ENCODE measurements at regions not wholly inside any gene's neighbourhood (a gene's known extent, or its start where the extent isn't known, plus 50 kb on each side); places are given as distances from the start of the nearest gene placed in this dataset.

DNA sequence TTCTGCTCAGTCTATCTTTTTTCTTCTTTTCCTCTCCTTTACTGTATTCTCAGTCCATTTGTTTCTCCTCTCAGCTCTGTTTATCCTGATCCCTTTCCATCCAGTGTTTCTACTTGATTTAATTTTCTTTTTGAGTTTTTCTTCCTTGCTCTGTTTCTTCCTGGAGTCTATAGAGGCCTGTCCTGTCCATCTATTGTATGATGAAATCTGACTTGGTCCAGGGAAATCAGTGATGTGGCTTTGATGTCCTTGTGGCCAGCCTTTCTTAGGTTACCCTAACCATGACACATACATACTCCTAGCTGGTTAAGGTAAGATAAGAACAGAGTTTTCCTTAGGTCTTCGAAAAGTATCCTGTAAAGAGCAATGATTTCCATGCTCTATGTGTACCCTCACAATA lies 89.3 kb upstream of the LNX1 start:
- no peak overlapping the region for H3K27ac ChIP-seq
- no peak for ATAC-seq
- intact Hi-C loops (cut with DNase I) = no loop called here

DNA sequence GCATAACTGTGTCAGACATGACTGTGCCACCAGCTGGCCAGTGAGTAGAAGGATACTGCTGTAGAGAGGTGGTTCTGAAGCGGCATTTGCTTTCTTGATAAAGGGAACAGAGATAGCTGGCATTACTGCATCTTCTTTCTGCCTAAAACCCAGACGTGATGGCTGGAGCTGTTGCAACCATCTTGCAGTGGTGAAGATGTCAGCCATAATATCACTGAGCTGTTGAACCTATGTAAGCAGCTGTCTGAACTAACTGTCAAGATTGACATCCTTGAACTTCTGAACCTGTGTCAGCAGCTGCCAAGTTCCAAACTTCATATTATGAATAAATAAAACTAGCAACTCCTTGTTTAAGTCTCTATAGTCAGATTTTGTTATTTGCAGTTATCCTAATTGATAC lies 88.9 kb upstream of the LNX1 start:
- H3K36me3 ChIP-seq = no peaks in the 10 kb centered on the region
- H3K27me3 ChIP-seq = no peaks in the 10 kb centered on the region
- no peak overlapping the region for H3K27ac ChIP-seq
- intact Hi-C loops (cut with DNase I) = no loop called here
- no peak overlapping the region for H3K4me3 ChIP-seq
- DNase-seq (no peak), ATAC-seq (no peak)
- H3K9me3 ChIP-seq = no peaks in the 10 kb centered on the region
- H3K4me1 ChIP-seq = peaks cover 0 to 12% of the 10 kb centered on the region in 2 donors
- no peak for TF ChIP-seq CTCF (IDR thresholded peaks at IDR 0.05)

More for the DNA sequence above, 89.3 kb upstream of the LNX1 start:
- Histone ChIP-seq H3K9me3 (no peaks in the 10 kb centered on the region), H3K4me3 (no peak overlapping the region), H3K36me3 (no peaks in the 10 kb centered on the region), H3K27me3 (no peaks in the 10 kb centered on the region), H3K4me1 (peaks cover 0 to 12% of the 10 kb centered on the region in 2 donors)
- no peak for TF ChIP-seq CTCF (IDR thresholded peaks at IDR 0.05)
- DNase-seq = no peak

DNA sequence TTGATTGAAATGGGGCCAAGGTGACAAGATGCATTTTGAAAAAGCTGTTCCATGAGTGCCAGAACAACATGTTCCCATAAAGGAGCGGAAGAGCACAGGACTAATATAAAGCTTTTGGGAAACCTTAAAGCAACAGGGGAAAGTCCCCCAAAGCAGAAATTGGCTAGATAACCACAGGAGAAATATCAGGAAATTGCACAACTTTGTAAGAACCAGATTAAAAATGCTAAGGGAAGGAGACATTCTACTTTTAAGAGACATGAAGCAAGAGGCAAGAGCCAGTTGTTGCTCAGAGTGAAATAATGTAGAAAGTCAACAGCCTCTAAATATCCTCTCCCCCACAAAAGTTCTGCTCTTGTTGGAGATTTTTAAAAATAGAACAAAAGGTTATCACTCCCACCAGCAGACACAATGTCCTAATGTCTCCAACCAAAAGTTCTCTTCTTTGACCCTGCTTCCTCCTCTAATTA lies 85.2 kb upstream of the LNX1 start:
- Histone ChIP-seq H3K4me1 (peaks cover 0 to 12% of the 10 kb centered on the region in 2 donors), H3K27ac (peak overlapping the region in 1 of 2 donors; percentile 10), H3K4me3 (no peak overlapping the region), H3K9me3 (no peaks in the 10 kb centered on the region), H3K36me3 (no peaks in the 10 kb centered on the region), H3K27me3 (no peaks in the 10 kb centered on the region)
- ATAC-seq = peak; percentile 63
- intact Hi-C loops (cut with DNase I) = no loop called here
- no peak for TF ChIP-seq CTCF (IDR thresholded peaks at IDR 0.05)
- DNase-seq = no peak

DNA sequence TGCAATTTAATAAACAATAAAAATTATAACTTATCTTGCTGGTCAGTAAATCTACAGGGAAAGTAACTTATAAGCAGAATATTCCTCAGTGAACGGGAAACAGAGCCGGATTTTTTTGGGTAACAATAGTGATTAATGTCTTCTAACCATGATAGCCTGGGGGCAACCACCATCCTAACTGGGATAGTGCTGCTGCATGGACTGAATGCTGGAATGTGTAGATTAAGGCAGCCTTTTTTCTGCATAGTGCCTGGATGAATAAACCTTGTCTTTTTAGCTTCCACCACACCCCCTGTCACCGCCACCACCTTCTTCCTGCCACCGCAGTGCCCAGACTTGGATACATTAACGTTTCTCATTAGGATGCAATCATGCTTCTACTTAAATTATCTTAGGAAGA lies 83.6 kb upstream of the LNX1 start:
- Histone ChIP-seq H3K4me3 (no peak overlapping the region), H3K36me3 (no peaks in the 10 kb centered on the region), H3K27ac (no peak overlapping the region), H3K9me3 (no peaks in the 10 kb centered on the region), H3K27me3 (no peaks in the 10 kb centered on the region), H3K4me1 (peaks cover 0 to 12% of the 10 kb centered on the region in 2 donors)
- TF ChIP-seq CTCF (IDR thresholded peaks at IDR 0.05) = no peak
- intact Hi-C loops (cut with DNase I) = no loop called here
- DNase-seq (no peak), ATAC-seq (no peak)

DNA sequence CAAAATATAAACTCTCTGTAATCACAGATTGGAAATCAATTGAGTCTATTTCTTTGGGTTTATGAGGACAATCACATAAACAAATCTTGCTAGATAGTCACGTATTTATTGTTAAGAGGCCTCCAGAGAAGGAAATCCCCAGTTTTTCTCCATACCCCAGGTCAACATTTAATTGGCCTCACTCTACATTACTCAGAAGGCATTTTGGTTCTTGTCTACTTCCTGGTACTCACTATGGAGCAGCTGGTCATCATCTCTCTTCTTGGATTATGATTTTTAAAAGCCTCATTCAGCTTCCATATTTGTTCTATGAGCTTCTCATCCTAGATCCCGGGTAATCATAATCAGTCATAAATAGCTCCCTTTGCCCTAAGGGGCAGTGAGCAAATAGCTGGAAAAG lies 81.6 kb upstream of the LNX1 start:
- Histone ChIP-seq H3K27ac (no peak overlapping the region), H3K4me1 (peaks cover 0 to 12% of the 10 kb centered on the region in 2 donors), H3K36me3 (no peaks in the 10 kb centered on the region), H3K9me3 (no peaks in the 10 kb centered on the region), H3K27me3 (no peaks in the 10 kb centered on the region), H3K4me3 (no peak overlapping the region)
- DNase-seq (no peak), ATAC-seq (no peak)
- TF ChIP-seq CTCF (IDR thresholded peaks at IDR 0.05) = no peak
- intact Hi-C loops (cut with DNase I) = no loop called here

Measured in left lung (tissue), 4 donors.